SK-N-MC (cell line): ENCODE measurements at regions not wholly inside any gene's neighbourhood (a gene's known extent, or its start where the extent isn't known, plus 50 kb on each side); places are given as distances from the start of the nearest gene placed in this dataset.

Source experiments
- EZH2 ChIP-seq: fragments of 200-600 bp; sonication (generic); IDR thresholded peaks from one replicate; pipeline ENCODE4 v1.6.1; 2017; ENCODE audit warnings: antibody characterized with exemption
- POLR2AphosphoS5 ChIP-seq: IDR thresholded peaks from 2 replicates; pipeline ENCODE4 v1.6.1; 2012; ENCODE audit warnings: mild to moderate bottlenecking, low read depth, low read length, borderline replicate concordance

DNA sequence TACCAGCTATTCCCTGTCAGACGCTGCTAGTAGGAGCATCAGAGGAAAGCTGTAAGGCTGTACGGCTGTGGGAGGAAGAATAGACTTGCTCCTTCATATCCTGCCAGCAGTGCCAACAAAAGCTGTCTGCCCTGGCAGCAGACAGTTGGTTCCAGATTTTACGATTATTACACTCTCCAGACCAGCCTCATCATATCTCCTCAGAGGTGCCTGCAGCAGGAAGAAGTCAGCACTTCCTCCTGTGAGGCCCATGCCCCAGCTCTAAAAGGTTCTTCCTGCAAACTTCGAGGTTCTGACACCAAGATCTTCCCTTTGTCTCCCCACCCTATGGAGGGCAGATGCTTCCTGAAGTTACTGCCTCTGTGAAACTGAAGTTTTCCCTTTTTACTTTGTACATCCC is 537.7 kb upstream of the PKDCC start:
- TF ChIP-seq POLR2AphosphoS5 (no peak), EZH2 (no peak)
